ENCODE measurements at regions not wholly inside any gene's neighbourhood (a gene's known extent, or its start where the extent isn't known, plus 50 kb on each side); places are given as distances from the start of the nearest gene placed in this dataset.

- H2AFZ ChIP-seq (ENCODE audit: low read length): no peak overlapping the region
- H3K4me1 ChIP-seq (ENCODE audit: insufficient read depth, low read length, severe bottlenecking): peaks cover 5% of the 10 kb centered on the region
- H3K79me2 ChIP-seq (ENCODE audit: insufficient read depth, low read length): no peaks in the 10 kb centered on the region
- H3K9me3 ChIP-seq (ENCODE audit: low read length): no peaks in the 10 kb centered on the region
- no peaks in the 10 kb centered on the region for H3K27me3 ChIP-seq (ENCODE audit: insufficient read depth, low read length)
- H3K4me3 ChIP-seq (ENCODE audit: low read depth, low read length, poor library complexity, severe bottlenecking): no peak overlapping the region
- no peak overlapping the region for H3K27ac ChIP-seq (ENCODE audit: low read depth, low read length, poor library complexity, severe bottlenecking)
- H3K36me3 ChIP-seq (ENCODE audit: insufficient read depth, low read length): no peaks in the 10 kb centered on the region
- no peaks in the 10 kb centered on the region for H3K9me2 ChIP-seq (ENCODE audit: low read depth, low read length)
- H3F3A ChIP-seq (ENCODE audit: insufficient read depth, low read length): no peaks in the 10 kb centered on the region
- no peak overlapping the region for H3K9ac ChIP-seq (ENCODE audit: low read length)
- no peak for TF ChIP-seq EZH2 (IDR thresholded peaks at IDR 0.05; ENCODE audit: borderline replicate concordance, low read length)
- TF ChIP-seq CTCF (IDR thresholded peaks at IDR 0.05; ENCODE audit: low read length): no peak
- no peak overlapping the region for H3K4me2 ChIP-seq (ENCODE audit: low read length)
- no peaks in the 10 kb centered on the region for H4K20me1 ChIP-seq (ENCODE audit: insufficient read depth, low read length)
Observed at GRCh38 chr10:62459500-62459899, 85.3 kb downstream of the ZNF365 start.

GRCh38 chr10:62460393-62460792 is 86.2 kb downstream of the ZNF365 start:
- no peaks in the 10 kb centered on the region for H3K9me2 ChIP-seq (ENCODE audit: low read depth, low read length)
- no peak overlapping the region for H3K9ac ChIP-seq (ENCODE audit: low read length)
- H3K9me3 ChIP-seq (ENCODE audit: low read length): no peaks in the 10 kb centered on the region
- H3K79me2 ChIP-seq (ENCODE audit: insufficient read depth, low read length): no peaks in the 10 kb centered on the region
- no peak overlapping the region for H2AFZ ChIP-seq (ENCODE audit: low read length)
- H4K20me1 ChIP-seq (ENCODE audit: insufficient read depth, low read length): no peaks in the 10 kb centered on the region
- no peak for TF ChIP-seq CTCF (IDR thresholded peaks at IDR 0.05; ENCODE audit: low read length)
- no peak for TF ChIP-seq EZH2 (IDR thresholded peaks at IDR 0.05; ENCODE audit: borderline replicate concordance, low read length)
- H3K27ac ChIP-seq (ENCODE audit: low read depth, low read length, poor library complexity, severe bottlenecking): no peak overlapping the region
- H3K27me3 ChIP-seq (ENCODE audit: insufficient read depth, low read length): no peaks in the 10 kb centered on the region
- H3F3A ChIP-seq (ENCODE audit: insufficient read depth, low read length): no peaks in the 10 kb centered on the region
- H3K4me3 ChIP-seq (ENCODE audit: low read depth, low read length, poor library complexity, severe bottlenecking): no peak overlapping the region
- H3K36me3 ChIP-seq (ENCODE audit: insufficient read depth, low read length): no peaks in the 10 kb centered on the region
- peaks cover 5% of the 10 kb centered on the region for H3K4me1 ChIP-seq (ENCODE audit: insufficient read depth, low read length, severe bottlenecking)
- H3K4me2 ChIP-seq (ENCODE audit: low read length): no peak overlapping the region

- Histone ChIP-seq H3K9ac (ENCODE audit: low read length) (no peak overlapping the region), H3K4me2 (ENCODE audit: low read length) (no peak overlapping the region), H3K27me3 (ENCODE audit: insufficient read depth, low read length) (no peaks in the 10 kb centered on the region), H3K36me3 (ENCODE audit: insufficient read depth, low read length) (no peaks in the 10 kb centered on the region), H3K27ac (ENCODE audit: low read depth, low read length, poor library complexity, severe bottlenecking) (no peak overlapping the region), H3K4me1 (ENCODE audit: insufficient read depth, low read length, severe bottlenecking) (peaks cover 5% of the 10 kb centered on the region), H3K79me2 (ENCODE audit: insufficient read depth, low read length) (no peaks in the 10 kb centered on the region), H2AFZ (ENCODE audit: low read length) (no peak overlapping the region), H4K20me1 (ENCODE audit: insufficient read depth, low read length) (no peaks in the 10 kb centered on the region), H3F3A (ENCODE audit: insufficient read depth, low read length) (no peaks in the 10 kb centered on the region), H3K9me2 (ENCODE audit: low read depth, low read length) (no peaks in the 10 kb centered on the region), H3K4me3 (ENCODE audit: low read depth, low read length, poor library complexity, severe bottlenecking) (no peak overlapping the region), H3K9me3 (ENCODE audit: low read length) (0 out of 2 replicates have a peak, but pooled peaks cover 3% of the 10 kb centered on the region)
- TF ChIP-seq CTCF (IDR thresholded peaks at IDR 0.05; ENCODE audit: low read length) (no peak), EZH2 (IDR thresholded peaks at IDR 0.05; ENCODE audit: borderline replicate concordance, low read length) (no peak)
Observed at GRCh38 chr10:62461120-62461519, 87.0 kb downstream of the ZNF365 start.

All from OCI-LY1 (cell line).